ENCODE measurements at regions not wholly inside any gene's neighbourhood (a gene's known extent, or its start where the extent isn't known, plus 50 kb on each side); places are given as distances from the start of the nearest gene placed in this dataset.

DNA sequence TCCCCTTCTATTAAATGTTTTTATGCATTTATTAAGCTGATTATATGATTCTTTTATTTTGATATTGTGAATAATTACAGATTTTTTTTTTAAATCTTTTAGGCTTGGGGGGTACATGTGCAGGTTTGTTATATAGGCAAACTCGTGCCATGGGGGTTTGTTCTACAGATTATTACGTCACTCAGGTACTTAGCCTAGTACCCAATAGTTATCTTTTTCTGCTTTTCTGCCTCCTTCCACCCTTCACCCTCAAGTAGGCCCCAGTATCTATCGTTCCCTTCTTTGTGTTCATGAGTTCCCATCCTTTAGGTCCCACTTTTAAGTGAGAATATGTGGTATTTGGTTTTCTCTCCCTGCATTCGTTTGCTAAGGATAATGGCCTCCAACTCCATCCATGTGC, 92.2 kb upstream of the CWC22 start:
- TF ChIP-seq, protein P1, sequence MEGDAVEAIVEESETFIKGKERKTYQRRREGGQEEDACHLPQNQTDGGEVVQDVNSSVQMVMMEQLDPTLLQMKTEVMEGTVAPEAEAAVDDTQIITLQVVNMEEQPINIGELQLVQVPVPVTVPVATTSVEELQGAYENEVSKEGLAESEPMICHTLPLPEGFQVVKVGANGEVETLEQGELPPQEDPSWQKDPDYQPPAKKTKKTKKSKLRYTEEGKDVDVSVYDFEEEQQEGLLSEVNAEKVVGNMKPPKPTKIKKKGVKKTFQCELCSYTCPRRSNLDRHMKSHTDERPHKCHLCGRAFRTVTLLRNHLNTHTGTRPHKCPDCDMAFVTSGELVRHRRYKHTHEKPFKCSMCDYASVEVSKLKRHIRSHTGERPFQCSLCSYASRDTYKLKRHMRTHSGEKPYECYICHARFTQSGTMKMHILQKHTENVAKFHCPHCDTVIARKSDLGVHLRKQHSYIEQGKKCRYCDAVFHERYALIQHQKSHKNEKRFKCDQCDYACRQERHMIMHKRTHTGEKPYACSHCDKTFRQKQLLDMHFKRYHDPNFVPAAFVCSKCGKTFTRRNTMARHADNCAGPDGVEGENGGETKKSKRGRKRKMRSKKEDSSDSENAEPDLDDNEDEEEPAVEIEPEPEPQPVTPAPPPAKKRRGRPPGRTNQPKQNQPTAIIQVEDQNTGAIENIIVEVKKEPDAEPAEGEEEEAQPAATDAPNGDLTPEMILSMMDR (IDR thresholded peaks at IDR 0.05): no peak
- TF ChIP-seq ZFX (IDR thresholded peaks at IDR 0.05; ENCODE audit: borderline replicate concordance): no peak

Measured in 22Rv1 (cell line).